ENCODE measurements at regions not wholly inside any gene's neighbourhood (a gene's known extent, or its start where the extent isn't known, plus 50 kb on each side); places are given as distances from the start of the nearest gene placed in this dataset.

GRCh38 chr4:175951794-175952193 lies 113.8 kb upstream of the WDR17 start:
- no peak for DNase-seq

- no peak for DNase-seq
These were observed 112.5 kb upstream of the WDR17 start for GRCh38 chr4:175953116-175953515.

GRCh38 chr4:175953960-175954521 lies 111.6 kb upstream of the WDR17 start:
- no peak for DNase-seq

- no peak for DNase-seq
These were observed 111.0 kb upstream of the WDR17 start for GRCh38 chr4:175954685-175955084.

GRCh38 chr4:175961604-175962003 lies 104.0 kb upstream of the WDR17 start:
- no peak for DNase-seq

- DNase-seq, result no peak
These were observed 95.6 kb upstream of the WDR17 start for GRCh38 chr4:175970072-175970471.

- no peak for DNase-seq
These were observed 94.9 kb upstream of the WDR17 start for GRCh38 chr4:175970724-175971123.

GRCh38 chr4:175971388-175972179 lies 94.1 kb upstream of the WDR17 start:
- no peak for DNase-seq

- no peak for DNase-seq
These were observed 92.4 kb upstream of the WDR17 start for GRCh38 chr4:175973027-175973923.

- DNase-seq, result no peak
These were observed 82.0 kb upstream of the WDR17 start for GRCh38 chr4:175983636-175984035.

- DNase-seq, result no peak
These were observed 79.0 kb upstream of the WDR17 start for GRCh38 chr4:175986668-175987067.

GRCh38 chr4:175988511-175988910 lies 77.1 kb upstream of the WDR17 start:
- no peak for DNase-seq

- no peak for DNase-seq
These were observed 69.4 kb upstream of the WDR17 start for GRCh38 chr4:175996206-175996605.

GRCh38 chr4:175997291-175997690 lies 68.3 kb upstream of the WDR17 start:
- DNase-seq, result no peak

- no peak for DNase-seq
These were observed 66.9 kb upstream of the WDR17 start for GRCh38 chr4:175998782-175999181.

- no peak for DNase-seq
These were observed 65.7 kb upstream of the WDR17 start for GRCh38 chr4:175999944-176000343.

- peak; percentile 1 for DNase-seq
These were observed 64.3 kb upstream of the WDR17 start for GRCh38 chr4:176001151-176002006.

- DNase-seq, result no peak
These were observed 63.5 kb upstream of the WDR17 start for GRCh38 chr4:176002007-176002613.

- DNase-seq, result no peak
These were observed 59.9 kb upstream of the WDR17 start for GRCh38 chr4:176005766-176006165.

GRCh38 chr4:176009254-176009653 lies 56.4 kb upstream of the WDR17 start:
- no peak for DNase-seq

- no peak for DNase-seq
These were observed 54.1 kb upstream of the WDR17 start for GRCh38 chr4:176011529-176011928.

Data from dermis blood vessel endothelial cell (primary cell).